PFSK-1 (cell line): ENCODE measurements at regions not wholly inside any gene's neighbourhood (a gene's known extent, or its start where the extent isn't known, plus 50 kb on each side); places are given as distances from the start of the nearest gene placed in this dataset.

Experiments used
- FOXP2 ChIP-seq: optimal IDR thresholded peaks from 2 replicates; pipeline ENCODE3; 2011; ENCODE audit warnings: borderline replicate concordance, control low read depth, inconsistent platforms; ENCODE audit not compliant: insufficient read depth; ENCODE audit errors: extremely low read length, extremely low read depth
- POLR2AphosphoS5 ChIP-seq: IDR thresholded peaks from 2 replicates; pipeline ENCODE4 v1.6.1; 2012; ENCODE audit warnings: low read depth, mild to moderate bottlenecking, control low read depth, low read length, moderate library complexity
- SIN3A ChIP-seq: IDR thresholded peaks from 2 replicates; pipeline ENCODE4 v1.6.1; 2012; ENCODE audit warnings: mild to moderate bottlenecking, low read length, moderate library complexity, borderline replicate concordance; ENCODE audit not compliant: insufficient read depth
- TAF1 ChIP-seq: IDR thresholded peaks from 2 replicates; pipeline ENCODE4 v1.6.1; 2012; ENCODE audit warnings: low read length, control low read depth, borderline replicate concordance; ENCODE audit not compliant: insufficient read depth
- TF ChIP-seq, protein P1 (sequence below), 2 experiments: IDR thresholded peaks; 2 replicates each; pipeline versions ENCODE4 v1.6.1 to v1.8.0; 2011 to 2012; ENCODE audit warnings: low read depth in 2 of 2, low read length in 2 of 2, control low read depth in 1 of 2, inconsistent platforms in 1 of 2, mild to moderate bottlenecking in 1 of 2, moderate library complexity in 1 of 2; ENCODE audit not compliant: insufficient read depth in 1 of 2

GRCh38 chr3:56971261-56971660, 89.2 kb upstream of the SPATA12 start:
- TF ChIP-seq, protein P1, sequence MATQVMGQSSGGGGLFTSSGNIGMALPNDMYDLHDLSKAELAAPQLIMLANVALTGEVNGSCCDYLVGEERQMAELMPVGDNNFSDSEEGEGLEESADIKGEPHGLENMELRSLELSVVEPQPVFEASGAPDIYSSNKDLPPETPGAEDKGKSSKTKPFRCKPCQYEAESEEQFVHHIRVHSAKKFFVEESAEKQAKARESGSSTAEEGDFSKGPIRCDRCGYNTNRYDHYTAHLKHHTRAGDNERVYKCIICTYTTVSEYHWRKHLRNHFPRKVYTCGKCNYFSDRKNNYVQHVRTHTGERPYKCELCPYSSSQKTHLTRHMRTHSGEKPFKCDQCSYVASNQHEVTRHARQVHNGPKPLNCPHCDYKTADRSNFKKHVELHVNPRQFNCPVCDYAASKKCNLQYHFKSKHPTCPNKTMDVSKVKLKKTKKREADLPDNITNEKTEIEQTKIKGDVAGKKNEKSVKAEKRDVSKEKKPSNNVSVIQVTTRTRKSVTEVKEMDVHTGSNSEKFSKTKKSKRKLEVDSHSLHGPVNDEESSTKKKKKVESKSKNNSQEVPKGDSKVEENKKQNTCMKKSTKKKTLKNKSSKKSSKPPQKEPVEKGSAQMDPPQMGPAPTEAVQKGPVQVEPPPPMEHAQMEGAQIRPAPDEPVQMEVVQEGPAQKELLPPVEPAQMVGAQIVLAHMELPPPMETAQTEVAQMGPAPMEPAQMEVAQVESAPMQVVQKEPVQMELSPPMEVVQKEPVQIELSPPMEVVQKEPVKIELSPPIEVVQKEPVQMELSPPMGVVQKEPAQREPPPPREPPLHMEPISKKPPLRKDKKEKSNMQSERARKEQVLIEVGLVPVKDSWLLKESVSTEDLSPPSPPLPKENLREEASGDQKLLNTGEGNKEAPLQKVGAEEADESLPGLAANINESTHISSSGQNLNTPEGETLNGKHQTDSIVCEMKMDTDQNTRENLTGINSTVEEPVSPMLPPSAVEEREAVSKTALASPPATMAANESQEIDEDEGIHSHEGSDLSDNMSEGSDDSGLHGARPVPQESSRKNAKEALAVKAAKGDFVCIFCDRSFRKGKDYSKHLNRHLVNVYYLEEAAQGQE (IDR thresholded peaks at IDR 0.05; ENCODE audit: insufficient read depth in 1 of 2, low read depth in 2 of 2, low read length in 2 of 2), result peak in 1 of 2 experiments; percentile 73; a peak in 2 of 4 replicates
- TF ChIP-seq SIN3A, result no peak

DNA sequence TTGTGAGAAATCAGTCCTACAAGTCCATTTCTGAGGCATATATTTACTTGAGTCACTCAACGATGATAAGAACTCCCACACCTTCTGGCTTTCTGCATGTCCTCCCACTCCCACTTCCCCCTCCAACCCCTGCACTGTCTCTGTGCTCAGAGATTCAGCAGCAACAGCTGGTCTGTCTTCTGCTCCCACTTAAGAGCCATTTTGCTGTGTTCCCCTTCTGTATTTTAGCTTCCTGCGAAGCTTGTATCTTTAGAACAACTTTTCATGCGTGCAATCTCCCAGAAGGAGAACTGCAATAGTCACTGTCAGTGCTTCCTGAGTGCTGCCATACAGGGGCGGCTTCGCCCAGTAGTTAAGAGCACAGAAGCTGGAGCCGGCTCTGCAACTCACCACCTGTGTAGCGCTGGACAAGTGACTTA, 90.0 kb upstream of the SPATA12 start:
- TF ChIP-seq TAF1, result no peak
- no peak for TF ChIP-seq SIN3A
- TF ChIP-seq, protein P1 (IDR thresholded peaks at IDR 0.05; ENCODE audit: insufficient read depth in 1 of 2, low read depth in 2 of 2, low read length in 2 of 2), result no peak
- no peak for TF ChIP-seq FOXP2
- TF ChIP-seq POLR2AphosphoS5, result no peak

- no peak for TF ChIP-seq TAF1
- TF ChIP-seq, protein P1 (IDR thresholded peaks at IDR 0.05; ENCODE audit: insufficient read depth in 1 of 2, low read depth in 2 of 2, low read length in 2 of 2), result no peak
- TF ChIP-seq SIN3A, result no peak
- TF ChIP-seq FOXP2, result no peak
- TF ChIP-seq POLR2AphosphoS5, result no peak
Observed at GRCh38 chr3:56969851-56970250, 90.6 kb upstream of the SPATA12 start.

DNA sequence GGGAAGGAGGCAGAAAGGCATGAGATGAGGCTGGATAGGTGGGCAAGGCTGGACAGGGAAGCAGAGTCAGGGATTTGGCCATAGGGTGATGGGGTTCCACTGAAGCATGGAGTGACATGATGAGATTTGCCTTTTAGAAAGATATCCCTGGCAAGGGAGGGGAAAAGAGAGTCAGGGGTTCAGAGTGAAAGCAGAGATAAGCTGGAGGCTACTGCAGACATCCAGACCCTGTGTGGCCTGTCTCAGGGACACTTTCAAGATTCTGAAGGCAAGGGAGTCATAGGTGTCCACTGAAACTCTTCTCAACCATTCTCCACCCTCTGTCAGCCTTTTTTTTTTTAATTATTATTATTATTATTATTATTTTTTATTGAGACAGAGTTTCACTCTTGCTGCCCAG, 94.0 kb upstream of the SPATA12 start:
- TF ChIP-seq POLR2AphosphoS5, result no peak
- TF ChIP-seq SIN3A, result no peak
- TF ChIP-seq, protein P1 (IDR thresholded peaks at IDR 0.05; ENCODE audit: insufficient read depth in 1 of 2, low read depth in 2 of 2, low read length in 2 of 2), result no peak
- TF ChIP-seq TAF1, result no peak
- TF ChIP-seq FOXP2, result no peak

DNA sequence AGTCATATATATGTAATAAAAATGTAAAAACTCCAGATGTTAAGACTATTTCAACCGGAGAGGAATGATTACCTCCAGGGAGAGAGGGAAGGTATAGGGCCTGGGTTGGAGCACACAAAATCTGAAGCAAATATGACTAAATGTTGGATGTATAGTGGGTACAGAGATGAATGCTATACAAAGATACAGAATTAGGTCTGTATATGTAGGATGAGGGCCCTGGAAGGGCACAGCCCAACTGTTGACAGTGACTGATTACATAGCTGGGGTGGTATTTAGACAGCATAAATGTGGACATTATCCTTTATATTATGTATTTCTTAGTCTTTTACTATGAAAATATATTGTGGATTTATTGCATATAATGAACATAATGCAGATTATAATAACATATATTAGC, 94.4 kb upstream of the SPATA12 start:
- no peak for TF ChIP-seq TAF1
- TF ChIP-seq POLR2AphosphoS5, result no peak
- no peak for TF ChIP-seq FOXP2
